GM03348 (cell line): ENCODE measurements at regions not wholly inside any gene's neighbourhood (a gene's known extent, or its start where the extent isn't known, plus 50 kb on each side); places are given as distances from the start of the nearest gene placed in this dataset.

Experiments used
- DNase-seq: peaks from one replicate; pipeline ENCODE4 v3.0.0; 2012; ENCODE audit warnings: low spot score

DNA sequence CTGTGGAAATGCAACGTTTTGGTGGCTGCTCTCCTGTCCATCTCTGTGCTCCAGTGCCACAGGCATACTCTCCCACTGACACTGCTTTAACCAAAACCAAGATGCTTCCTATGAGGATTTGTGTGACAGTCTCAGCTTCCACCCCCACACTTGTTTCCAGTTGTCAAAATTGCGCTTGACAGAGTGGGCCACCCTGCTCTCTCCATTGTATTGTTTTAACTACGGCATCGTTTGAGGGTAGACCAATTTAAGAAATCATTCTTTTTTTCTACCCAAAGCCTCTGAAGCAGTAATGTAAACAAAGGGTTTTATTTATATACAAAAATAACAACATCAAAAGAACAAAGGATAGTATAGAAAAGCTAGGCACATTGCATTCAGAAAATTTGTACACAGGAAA lies 178.0 kb downstream of the INHBA start:
- DNase-seq = no peak

DNA sequence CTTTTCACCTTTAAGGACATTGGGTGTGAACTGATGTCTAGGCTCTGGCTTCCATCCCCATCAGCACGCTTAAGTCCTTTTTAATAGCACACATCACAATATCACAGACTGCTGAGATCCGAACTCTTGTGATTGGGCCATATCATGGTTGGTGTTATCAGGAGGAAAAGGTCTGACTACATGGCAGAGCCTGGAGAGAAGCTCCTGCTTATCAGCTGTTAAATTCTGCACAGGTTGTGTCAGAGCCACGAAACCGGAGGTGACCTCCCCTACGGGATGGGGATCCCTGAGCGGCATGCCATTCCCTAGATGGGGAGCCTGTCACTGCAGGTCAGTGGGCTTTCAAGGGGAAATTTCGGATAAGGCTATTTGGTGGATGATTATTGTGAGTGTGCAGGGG lies 182.4 kb downstream of the INHBA start:
- no peak for DNase-seq

DNA sequence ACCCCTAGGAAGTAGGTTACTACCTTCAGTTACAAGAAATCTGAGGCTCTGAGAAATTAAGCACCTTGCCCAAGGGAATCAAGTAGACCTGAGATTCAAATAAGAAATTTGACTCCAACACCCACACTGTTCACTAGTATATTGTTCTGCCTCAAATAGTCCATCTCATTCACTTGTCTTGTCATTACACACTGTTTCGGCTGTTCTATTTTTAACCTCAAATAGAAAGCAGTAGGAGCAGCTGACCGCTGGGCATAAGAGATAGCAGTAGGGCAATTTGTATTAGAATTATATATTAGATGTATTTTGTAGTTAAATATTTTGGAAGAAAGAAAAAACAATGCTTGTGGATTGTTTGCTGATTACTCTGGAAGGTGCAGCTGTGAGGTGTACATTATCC lies 185.1 kb downstream of the INHBA start:
- no peak for DNase-seq

DNA sequence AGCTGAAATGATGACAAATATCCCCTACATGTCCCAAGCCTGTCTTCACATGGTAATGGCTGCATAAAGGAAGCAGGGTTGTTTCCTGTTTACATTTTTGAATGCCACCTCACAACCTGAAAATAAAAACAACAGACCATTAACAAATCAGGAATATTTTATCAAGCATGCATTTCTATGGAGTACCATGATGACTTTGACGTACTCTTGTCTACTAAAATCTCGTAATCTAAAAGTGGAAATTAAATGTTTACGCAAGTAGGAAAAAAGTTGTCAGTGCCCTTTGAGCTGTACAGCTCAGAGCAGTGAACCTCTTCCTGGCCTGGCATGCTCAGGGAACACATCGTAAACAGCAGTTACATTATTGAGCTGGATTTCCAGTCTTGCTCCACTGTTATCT lies 194.1 kb downstream of the INHBA start:
- DNase-seq = no peak

DNA sequence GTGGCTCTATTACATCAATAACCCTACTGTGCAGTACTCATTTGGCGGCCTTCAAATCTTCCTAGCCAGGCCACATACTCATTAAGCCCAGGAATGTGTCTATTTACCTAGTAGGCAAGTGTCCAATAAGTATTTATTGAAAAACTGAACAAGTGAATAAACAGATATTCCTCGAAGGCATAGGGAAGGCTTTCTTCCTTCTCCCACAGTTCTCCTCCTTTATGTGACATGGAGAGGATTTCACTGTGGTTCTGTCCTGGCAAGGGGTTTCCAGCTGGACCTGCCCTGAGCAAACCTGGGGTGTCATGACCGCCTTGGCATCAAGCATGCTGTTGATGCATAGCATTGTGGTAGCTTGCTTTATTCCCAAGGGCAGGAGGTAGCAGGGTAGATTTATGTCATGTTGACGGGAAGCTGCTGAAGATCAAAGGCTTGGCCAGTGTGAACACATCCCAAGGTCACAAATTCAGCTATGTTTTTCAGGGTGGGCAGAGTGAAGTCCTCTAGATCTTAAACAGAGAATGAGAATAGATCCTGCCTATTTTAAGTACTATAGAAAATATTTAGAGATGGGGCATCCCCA lies 195.1 kb downstream of the INHBA start:
- no peak for DNase-seq

DNA sequence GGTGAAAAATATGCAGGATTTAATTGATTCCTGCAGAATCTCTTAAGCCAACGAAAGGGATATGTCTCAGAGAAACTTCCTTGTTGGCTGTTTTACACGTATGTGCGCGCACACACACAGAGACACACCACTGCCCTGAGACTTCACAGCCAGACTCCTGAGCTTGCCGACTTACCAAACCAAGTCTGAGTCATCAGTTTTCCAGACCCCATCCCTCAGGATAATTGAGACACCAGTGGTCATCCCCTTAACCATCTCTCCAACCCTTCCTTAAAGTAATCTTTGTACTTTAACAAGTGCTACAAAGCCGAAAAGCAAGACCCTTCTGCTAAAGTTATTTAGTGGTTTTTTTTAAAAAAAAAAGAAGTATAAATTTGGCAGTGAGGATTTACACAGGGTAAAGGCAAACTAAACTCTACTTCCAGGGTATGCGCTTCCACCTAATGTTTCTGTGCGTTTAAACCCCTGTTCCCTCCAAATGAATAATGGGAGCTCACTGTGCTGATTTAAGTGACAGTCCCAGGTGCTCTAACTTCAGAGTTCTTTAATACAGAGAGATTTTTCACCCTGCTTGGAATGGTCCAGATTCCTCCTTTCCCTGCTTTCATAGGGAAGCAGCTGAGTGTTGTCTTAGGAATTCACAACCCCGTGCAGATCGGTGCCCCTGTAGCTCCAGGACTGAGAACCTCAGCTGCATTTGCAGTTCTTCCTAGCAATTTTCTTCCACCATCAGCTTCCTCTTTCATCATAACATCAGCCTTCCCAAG lies 198.5 kb downstream of the INHBA start:
- DNase-seq = no peak

DNA sequence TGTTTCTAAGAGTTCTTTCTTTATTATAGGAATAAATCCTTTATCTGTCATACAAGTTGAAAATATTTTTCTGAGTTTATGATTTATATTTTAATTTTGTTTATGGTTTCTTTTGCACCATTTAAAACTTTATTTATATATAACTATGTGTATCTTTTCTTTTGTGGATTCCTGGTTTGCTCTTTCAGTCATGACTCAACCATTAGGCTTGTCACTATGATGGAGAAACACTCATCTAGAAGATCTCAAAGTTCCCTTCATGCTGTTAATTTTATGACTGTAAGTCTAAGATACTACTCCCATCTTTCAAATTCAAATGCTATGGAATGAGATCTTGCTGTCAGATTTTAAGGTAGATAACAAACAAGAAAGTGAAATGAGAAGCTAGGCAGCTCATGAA lies 199.5 kb downstream of the INHBA start:
- peak; percentile 30 for DNase-seq

DNA sequence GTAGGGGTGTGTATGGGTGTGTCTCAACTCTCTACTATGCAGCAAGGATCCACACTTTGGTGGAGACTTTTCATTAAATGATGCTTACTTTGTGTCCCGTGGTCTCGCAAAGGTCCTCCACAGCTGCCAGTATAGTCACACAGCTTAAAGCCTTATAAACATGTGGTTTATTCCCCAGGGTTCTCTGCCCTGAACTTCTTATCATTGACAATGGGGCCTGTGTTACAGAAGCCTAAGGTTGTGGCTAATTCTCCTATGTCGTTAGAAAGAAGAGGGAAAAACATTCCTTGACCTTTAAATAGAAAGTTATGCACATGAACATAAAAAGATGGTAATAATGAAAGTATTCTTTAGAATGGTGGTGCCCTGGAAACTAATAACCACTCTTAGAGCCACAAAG lies 201.4 kb downstream of the INHBA start:
- DNase-seq = no peak

DNA sequence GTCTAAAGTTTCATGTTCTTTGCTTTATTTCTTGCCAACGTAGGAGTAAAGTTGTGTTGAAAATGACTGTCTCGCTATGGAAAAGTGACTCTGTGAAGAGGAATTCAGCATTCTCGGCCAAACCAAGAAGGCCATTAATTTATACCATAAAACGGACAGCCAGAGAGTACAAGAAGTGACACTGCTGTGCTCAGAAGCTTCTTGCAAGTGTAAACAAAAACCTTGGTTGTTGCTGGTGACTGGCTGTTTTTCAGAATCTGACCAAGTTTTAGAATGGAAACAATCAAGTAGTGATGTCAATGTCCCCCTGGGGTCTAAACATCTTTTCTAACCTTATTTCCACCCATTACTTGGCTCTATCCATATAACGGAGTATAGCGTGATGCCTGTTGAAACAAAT lies 201.9 kb downstream of the INHBA start:
- DNase-seq = no peak

DNA sequence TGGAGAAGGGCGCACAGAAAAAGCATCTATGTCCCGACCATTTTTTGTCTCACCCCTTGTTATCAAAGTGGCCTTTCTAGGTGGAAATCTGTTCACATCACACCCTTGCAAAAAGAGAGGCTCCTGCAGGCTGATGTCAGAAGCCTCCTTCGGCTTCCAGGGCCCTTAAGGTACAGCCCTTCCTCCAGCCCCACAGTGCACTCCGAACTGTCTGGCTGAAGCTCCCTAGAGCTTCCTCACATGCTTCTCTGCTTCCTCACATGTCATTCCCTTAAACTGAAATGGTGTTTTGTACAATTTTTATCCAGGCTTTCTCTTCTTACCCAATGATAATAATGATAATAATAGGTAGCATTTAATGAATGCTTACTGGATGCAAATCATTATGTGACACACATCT lies 210.3 kb downstream of the INHBA start:
- no peak for DNase-seq

DNA sequence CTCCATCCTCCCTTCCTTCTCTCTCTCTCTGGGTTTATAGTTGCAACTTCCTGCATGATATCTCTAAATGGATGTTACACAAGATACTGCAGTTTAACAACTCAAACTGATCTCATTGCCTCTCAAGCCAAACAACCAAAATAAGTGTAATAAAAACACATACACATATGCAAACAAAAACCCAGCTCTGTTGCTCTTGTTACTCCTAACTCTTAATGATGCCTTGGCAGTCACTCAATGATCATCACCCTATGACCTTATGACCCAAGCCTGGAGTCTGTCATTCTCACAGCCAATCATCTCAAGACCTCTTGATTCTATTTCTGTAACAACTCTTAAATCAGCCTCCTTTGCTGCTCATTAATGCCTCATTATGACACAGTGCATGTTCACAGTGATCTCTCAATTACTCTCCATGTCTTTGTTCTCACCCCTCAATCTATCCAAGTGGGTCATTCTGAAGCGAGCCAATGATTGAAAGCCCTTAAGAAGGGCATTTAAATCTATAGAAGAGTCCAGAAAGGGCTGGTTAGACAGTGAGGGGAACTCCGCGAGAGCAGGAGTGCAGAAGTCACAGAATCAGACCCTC lies 210.9 kb downstream of the INHBA start:
- DNase-seq = no peak

DNA sequence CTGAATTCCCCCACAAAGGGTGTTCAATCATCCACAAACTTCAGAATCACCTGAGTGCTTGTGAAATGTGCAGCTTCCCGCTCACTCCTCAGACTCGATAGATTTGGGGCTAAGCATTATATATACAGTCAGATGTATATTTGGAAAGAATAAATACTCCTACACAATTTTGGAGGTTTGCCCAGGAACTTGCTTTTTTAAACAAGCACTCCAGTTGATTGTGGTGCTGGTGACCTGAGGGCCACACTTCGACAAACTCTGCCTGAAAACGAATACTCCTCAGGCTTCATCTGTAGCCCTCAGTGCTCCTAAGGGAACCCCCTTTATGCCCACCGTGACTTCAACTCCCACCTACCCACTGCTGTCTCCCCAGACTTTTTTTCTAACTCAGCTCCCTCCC lies 211.6 kb downstream of the INHBA start:
- no peak for DNase-seq

DNA sequence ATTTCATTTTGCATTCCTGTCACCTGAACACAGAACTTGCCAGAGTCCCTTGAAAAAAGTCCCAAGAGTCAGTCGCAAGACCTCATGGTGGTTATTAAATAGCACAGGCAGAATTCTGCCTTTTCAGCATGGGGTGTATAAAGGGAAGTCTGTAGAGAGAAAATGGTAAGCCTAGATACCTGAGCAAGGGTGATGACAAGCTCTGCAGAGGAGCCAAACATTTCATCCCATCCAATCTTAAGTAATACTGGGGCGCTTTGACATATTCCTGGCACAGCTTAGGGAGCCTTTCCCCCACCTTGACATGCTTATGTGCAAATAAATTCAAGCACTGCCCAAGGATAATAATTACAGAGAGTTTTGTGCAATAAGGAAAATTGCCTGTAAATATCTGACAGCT lies 213.0 kb downstream of the INHBA start:
- DNase-seq = no peak

DNA sequence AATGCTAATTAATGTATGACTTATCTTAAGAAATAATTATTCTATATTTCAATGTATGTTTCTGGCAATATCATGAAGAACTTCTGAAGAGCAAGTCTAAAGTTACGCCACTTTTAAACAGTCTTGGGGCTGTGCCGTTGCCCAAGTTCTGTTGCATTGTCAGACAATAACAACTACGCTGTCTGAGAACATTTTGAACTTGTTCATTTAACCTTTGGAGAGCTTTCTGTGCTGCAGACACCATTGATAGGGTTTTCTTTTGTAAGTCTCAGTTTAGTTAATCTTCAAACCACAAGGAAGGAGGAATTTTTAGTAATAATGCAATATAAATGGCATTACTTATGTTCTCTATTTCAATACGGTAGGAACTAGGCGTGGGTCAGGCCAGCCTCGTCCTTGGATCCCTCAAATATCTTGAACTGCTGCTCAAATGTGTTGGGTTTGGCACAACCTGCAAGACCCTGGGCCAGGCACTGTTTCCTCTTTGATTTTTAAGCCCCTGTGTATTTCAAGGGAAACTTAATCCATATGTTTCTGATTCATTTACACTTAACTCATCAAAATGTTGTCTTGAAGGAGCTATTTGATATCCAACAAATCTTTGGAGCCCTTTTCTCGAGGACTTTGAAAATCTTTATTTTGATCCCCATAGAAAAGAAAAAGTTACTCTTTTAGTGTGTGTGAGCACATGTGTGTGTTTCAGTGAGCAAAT lies 215.5 kb downstream of the INHBA start:
- DNase-seq = no peak

DNA sequence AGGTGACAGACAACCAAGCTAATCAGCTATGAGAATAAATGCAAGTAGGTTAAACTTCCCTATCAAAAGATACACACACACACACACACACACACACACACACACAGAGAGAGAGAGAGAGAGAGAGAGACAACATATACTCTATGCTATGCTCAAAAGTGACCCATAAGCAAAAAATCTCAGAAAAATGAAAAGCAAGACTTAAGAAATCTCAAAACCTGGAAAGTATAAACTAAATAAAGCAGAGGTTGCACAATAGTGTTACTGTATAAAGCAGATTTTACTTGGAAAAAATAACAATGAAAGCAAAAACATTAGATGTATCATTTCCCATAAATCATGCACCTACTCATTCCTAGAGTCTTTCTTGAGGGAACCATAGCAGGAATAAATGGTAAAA lies 221.5 kb downstream of the INHBA start:
- DNase-seq = no peak

DNA sequence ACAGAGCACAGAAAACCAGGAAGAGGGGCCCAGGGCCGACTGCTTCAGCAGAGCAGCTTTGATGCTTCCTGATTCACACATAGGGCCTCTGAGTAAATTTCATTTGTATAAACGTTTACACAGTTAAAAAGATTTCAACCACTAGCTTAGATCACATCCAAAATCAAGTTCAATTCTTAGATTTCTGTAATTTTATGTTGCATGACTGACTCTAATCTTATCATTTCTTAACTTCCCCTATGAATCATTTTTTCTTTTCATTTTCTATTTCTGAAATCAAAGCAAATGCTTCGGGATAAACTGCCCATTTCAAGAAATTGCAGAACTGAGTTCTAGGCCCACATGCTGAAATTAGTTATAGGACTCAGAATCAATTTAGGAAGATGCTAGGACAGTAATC lies 224.7 kb downstream of the INHBA start:
- no peak for DNase-seq

DNA sequence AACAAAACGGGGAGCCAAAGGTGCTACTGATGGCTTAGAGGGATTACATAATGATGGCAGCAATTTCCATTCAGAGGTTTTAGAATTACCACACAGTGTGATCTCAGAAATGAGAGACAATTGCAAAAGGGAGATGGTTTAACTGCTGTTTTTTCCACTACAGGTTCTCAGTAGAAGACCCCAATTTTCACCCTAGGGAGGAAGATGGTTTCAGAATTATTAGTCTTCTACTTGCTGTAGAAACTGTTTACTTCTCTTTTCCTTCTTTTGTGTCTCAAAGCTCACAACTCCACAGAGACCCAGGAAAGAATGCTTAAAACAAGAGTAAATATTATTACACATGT lies 226.5 kb downstream of the INHBA start:
- DNase-seq = no peak

DNA sequence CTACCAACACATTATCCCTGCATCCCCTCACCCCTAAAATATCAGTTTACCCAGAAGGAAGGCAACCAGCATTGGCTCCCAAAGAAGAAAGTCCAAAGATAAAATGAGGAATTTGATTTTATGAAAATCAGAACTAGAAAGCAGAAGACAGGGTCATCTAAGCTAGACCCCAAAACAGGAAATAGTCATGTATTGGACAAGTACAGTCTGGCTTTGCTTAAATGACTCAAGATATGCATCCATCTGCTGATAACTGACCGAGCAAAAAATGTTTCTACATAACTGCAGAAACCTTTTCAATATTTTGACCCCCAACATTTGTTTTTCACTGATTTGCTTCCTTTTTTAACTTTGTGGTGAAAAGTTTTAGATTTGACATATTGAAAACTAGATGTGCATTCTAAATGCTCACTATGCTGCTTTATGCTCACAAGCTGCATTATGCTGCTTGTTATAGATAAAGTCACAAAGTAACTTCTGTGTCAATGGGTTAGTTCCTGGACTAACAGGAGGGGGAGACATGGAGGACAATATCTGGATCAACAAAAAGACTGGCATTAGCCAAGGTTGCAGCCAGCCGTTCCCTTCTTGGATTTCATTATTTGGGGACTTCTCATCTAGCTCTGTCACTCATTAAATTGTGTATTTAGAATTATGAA lies 227.0 kb downstream of the INHBA start:
- DNase-seq = no peak

DNA sequence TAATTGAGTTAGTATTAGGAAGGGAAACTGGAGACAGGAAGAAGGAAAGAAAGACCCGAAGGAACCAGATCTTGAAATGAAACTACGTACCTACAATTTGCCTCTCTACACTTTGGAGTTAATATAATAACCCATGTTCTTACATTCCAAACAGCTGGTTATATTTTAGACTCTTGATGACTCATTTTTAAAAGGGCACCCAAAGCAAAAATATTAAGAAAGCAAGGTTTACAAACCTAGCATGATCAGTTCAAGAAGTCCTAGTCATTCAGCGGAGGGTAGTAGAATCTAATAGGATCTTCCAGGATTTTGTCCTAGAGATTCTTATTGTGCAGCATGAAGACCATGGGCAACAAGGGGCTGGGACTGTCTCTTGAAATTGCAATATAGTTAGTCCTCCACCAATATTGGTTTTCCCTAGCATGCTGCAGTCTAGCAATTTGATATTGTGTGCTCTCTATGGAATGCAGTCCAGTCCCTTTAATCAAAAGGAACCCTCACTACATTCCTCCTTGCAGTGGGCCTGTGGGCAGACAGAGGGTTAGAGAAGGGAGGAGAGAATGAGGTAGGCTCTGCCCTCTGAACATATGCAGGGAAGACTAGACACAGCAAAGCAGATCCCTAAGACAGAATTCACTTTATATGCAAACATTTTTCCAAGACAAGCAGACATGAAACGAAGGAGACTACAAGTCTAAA lies 230.3 kb downstream of the INHBA start:
- DNase-seq = peak; percentile 52

DNA sequence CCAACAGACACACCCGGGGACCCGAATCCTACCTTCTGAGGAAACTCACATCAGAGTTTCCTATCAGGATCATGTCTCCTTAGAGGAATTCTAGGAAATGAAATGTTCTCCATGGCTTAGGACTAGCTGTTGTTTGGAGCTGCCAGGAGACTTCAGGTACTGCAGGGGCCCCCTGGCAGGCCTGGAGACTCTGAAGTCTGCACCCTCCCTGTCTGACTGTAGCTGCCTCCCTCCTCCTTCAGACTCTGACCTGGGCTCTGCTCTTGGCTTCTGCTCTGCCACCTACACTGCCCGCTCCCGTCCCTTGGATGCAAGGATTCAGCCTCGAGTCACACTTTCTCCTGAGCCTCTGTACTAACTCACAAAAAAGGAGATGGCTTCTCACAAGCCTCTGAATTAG lies 232.8 kb downstream of the INHBA start:
- no peak for DNase-seq

DNA sequence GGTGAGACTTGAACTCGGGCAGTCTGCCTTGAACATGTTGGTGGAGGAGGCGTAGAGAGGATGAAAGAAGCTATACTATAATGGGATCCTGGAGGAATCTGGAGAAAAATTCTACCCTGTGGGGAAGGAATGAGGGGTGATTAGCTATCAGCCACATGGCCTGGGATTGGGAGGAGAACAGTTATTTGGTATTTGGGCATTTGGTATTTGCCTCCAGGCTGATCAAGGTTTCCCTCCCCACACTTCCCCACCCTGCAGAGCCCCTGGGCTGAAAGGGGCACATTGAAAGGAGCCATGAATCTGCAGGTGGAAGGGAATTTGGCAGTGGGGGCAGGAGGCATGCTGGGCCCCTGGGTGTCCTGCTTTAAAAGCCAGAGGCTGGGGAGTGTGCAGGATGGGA lies 235.3 kb downstream of the INHBA start:
- DNase-seq = no peak

DNA sequence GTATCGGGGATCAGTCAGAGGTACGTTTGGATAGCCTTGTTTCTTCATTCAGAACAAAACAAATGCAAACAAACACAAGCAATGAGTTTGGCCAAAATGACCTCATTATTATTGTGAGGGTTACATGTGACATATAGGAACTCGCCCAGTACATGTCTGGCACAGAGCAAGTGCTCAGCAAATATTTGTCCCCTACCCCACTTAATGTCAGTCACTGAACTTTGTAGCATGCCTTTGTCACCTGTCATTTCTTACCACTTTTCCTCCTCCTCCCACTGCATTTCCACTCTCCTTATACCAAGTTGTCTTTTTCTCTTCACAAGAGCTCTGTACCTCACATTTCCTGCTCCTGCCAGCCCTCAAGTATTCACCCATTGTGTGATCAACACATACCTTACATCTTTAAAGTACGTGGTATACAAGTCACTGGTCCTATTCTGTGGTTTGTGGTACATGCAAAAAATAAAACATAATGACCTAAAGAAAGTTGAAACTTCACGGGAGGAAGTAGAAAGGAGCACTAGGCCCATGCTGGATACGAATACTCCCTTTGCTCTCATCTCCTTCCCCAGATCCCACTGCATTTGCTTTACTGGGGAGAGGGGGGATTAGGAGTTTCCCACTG lies 236.0 kb downstream of the INHBA start:
- DNase-seq = no peak
